PFSK-1 (cell line): ENCODE measurements at regions not wholly inside any gene's neighbourhood (a gene's known extent, or its start where the extent isn't known, plus 50 kb on each side); places are given as distances from the start of the nearest gene placed in this dataset.

Experiments
- POLR2AphosphoS5 ChIP-seq: IDR thresholded peaks from 2 replicates; pipeline ENCODE4 v1.6.1; 2012; ENCODE audit warnings: low read depth, mild to moderate bottlenecking, control low read depth, low read length, moderate library complexity
- TAF1 ChIP-seq: IDR thresholded peaks from 2 replicates; pipeline ENCODE4 v1.6.1; 2012; ENCODE audit warnings: low read length, control low read depth, borderline replicate concordance; ENCODE audit not compliant: insufficient read depth

- no peak for TF ChIP-seq TAF1
- no peak for TF ChIP-seq POLR2AphosphoS5
Measured at GRCh38 chr5:86983208-86983607, 284.5 kb upstream of the RASA1 start.
